ENCODE measurements at regions not wholly inside any gene's neighbourhood (a gene's known extent, or its start where the extent isn't known, plus 50 kb on each side); places are given as distances from the start of the nearest gene placed in this dataset.

DNA sequence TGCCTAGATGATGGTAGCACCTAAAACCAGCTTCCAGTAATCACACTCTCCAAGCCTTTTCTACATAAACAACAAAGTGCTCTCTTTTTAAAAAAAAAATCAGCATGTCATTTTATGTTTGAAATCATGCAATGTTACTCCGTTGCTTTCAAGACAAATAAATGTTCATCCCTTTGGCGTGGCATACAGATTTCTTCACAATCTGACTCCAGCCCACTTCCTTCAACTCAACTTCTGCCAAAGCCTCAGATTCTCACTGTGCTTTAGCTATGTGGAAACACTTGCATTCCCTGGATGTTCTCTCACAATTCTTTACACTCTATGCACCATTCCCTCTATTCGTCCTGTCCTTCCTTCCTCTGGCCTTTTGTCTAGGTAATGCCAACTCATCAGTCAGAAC lies 206.3 kb upstream of the BLID start:
- Histone ChIP-seq H3K27me3 (no peaks in the 10 kb centered on the region), H3K4me1 (peaks cover 0 to 8% (median 4%) of the 10 kb centered on the region in 4 donors), H3K4me3 (no peak overlapping the region), H3K9me3 (no peaks in the 10 kb centered on the region), H3K27ac (no peak overlapping the region), H3K36me3 (no peaks in the 10 kb centered on the region)
- peak in 1 of 2 donors; percentile 52 for DNase-seq
- WGBS, 5 donors = 45 to 63% (median 53%) methylated on average over 3 of the region's 3 CpGs
- TF ChIP-seq POLR2AphosphoS5 (IDR thresholded peaks at IDR 0.05) (peak in 1 of 3 donors; percentile 27), EP300 (IDR thresholded peaks at IDR 0.05) (no peak)
- intact Hi-C loops (cut with DNase I; ENCODE audit: low total_unique reads) = no loop called here

DNA sequence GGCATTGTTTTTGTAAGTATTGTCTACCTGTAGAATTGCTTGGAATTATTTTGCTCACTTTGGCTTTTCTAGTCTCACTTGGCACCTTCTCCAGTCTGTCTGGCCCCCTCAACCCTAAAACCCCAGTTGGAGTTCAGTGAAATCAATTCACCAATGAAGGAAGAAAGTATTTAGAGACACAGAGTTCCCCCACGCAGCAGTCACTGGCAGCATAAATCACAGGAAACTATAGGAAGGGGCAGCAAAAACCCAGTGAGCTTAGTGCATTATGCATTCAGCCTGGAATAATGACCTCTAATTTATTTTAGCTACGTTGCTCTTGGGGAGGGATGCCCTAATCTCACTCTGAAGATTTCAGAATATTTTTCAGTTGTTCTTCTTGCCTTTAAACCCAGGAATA lies 204.7 kb upstream of the BLID start:
- no peak overlapping the region for H3K4me3 ChIP-seq
- 47 to 62% (median 56%) methylated on average over 2 of the region's 2 CpGs for WGBS, 5 donors
- H3K9me3 ChIP-seq = no peaks in the 10 kb centered on the region
- peaks cover 0 to 8% (median 4%) of the 10 kb centered on the region in 4 donors for H3K4me1 ChIP-seq
- H3K36me3 ChIP-seq = no peaks in the 10 kb centered on the region
- intact Hi-C loops (cut with DNase I; ENCODE audit: low total_unique reads) = no loop called here
- H3K27me3 ChIP-seq = no peaks in the 10 kb centered on the region
- DNase-seq = no peak
- H3K27ac ChIP-seq = no peak overlapping the region
- TF ChIP-seq POLR2AphosphoS5 (IDR thresholded peaks at IDR 0.05) (no peak), EP300 (IDR thresholded peaks at IDR 0.05) (no peak), POLR2A (IDR thresholded peaks at IDR 0.05) (no peak)
- TF ChIP-seq, protein P1, sequence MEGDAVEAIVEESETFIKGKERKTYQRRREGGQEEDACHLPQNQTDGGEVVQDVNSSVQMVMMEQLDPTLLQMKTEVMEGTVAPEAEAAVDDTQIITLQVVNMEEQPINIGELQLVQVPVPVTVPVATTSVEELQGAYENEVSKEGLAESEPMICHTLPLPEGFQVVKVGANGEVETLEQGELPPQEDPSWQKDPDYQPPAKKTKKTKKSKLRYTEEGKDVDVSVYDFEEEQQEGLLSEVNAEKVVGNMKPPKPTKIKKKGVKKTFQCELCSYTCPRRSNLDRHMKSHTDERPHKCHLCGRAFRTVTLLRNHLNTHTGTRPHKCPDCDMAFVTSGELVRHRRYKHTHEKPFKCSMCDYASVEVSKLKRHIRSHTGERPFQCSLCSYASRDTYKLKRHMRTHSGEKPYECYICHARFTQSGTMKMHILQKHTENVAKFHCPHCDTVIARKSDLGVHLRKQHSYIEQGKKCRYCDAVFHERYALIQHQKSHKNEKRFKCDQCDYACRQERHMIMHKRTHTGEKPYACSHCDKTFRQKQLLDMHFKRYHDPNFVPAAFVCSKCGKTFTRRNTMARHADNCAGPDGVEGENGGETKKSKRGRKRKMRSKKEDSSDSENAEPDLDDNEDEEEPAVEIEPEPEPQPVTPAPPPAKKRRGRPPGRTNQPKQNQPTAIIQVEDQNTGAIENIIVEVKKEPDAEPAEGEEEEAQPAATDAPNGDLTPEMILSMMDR (IDR thresholded peaks at IDR 0.05) = no peak

DNA sequence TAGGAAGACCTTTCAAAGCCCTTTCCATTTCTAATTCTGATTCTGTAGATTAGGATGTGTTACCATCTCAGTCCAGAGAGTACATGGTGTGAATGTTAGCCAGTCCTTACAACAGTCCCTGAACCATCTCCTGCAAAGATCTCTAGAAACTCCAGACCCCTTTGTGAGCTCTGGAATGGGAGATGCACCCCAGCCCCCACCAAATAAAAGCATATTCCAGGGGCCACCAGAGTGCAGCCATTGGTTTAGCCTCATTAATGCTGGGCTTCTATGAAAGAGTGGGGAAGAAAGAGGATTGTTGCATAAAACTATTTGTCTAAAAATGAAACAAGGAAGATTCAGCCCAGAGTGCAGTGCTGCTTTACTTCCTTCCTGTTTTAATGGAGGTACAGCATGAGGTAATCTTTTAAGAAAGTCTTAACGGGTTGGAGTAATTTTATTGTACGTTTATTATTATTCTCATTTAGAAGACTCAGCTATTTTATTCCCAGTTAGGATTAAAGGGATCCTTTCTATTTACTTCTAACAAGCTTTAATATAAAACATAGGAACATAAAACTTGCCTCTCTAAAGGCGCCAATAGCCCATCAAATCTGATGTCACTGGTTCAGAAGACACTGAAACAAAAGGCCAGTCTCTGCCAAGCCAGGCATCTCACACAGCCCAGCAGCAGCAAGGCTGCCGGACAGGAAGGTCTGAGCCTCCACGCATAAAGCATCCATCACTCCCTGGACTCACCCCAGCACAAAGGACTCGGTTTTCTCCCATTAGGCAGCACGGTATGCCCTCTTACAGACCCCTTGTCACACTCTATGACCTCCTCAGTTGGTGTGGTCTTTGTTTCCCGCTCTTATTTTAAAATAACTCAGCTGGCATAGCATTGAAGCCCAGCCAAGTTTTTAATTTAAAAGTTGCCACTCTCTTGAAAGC lies 203.9 kb upstream of the BLID start:
- H3K27ac ChIP-seq = no peak overlapping the region
- WGBS, 5 donors = 45 to 63% (median 57%) methylated on average over 8 of the region's 8 CpGs
- intact Hi-C loops (cut with DNase I; ENCODE audit: low total_unique reads) = no loop called here

DNA sequence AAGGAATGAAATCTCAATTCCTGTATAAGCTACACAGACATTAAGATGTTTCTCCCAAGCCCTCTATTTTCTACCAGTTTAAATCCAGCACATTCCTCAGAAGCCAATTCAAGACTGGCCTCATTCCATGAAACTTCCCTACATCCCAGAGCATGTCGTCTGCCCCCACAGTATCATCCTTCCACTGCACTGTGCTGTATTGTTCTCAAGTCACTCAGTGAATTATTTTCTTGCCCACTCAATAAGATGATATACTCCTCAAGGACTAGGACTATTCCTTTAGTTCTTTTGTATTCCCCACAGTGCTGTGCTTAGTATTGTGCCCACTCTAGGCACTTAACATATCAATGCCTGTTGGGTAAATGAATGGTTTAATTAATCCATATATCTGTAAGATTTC lies 203.1 kb upstream of the BLID start:
- Histone ChIP-seq H3K27me3 (no peaks in the 10 kb centered on the region), H3K36me3 (no peaks in the 10 kb centered on the region), H3K4me1 (peaks cover 0 to 8% (median 4%) of the 10 kb centered on the region in 4 donors), H3K27ac (no peak overlapping the region), H3K4me3 (no peak overlapping the region), H3K9me3 (no peaks in the 10 kb centered on the region)
- intact Hi-C loops (cut with DNase I; ENCODE audit: low total_unique reads) = no loop called here
- TF ChIP-seq POLR2A (IDR thresholded peaks at IDR 0.05) = no peak
- TF ChIP-seq, protein P1 (IDR thresholded peaks at IDR 0.05) = no peak
- no peak for TF ChIP-seq POLR2AphosphoS5 (IDR thresholded peaks at IDR 0.05)
- TF ChIP-seq EP300 (IDR thresholded peaks at IDR 0.05) = no peak
- WGBS, 5 donors = 29 to 70% (median 46%) methylated on average over 1 of the region's 1 CpG
- DNase-seq = no peak

More for the DNA sequence above, 203.9 kb upstream of the BLID start:
- Histone ChIP-seq H3K4me1 (peaks cover 0 to 8% (median 4%) of the 10 kb centered on the region in 4 donors), H3K4me3 (no peak overlapping the region), H3K9me3 (no peaks in the 10 kb centered on the region), H3K27me3 (no peaks in the 10 kb centered on the region), H3K36me3 (no peaks in the 10 kb centered on the region)
- TF ChIP-seq, protein P1 (IDR thresholded peaks at IDR 0.05) = no peak
- no peak for TF ChIP-seq POLR2AphosphoS5 (IDR thresholded peaks at IDR 0.05)
- TF ChIP-seq EP300 (IDR thresholded peaks at IDR 0.05) = no peak
- no peak for TF ChIP-seq POLR2A (IDR thresholded peaks at IDR 0.05)
- peak in 1 of 2 donors; percentile 44 for DNase-seq

DNA sequence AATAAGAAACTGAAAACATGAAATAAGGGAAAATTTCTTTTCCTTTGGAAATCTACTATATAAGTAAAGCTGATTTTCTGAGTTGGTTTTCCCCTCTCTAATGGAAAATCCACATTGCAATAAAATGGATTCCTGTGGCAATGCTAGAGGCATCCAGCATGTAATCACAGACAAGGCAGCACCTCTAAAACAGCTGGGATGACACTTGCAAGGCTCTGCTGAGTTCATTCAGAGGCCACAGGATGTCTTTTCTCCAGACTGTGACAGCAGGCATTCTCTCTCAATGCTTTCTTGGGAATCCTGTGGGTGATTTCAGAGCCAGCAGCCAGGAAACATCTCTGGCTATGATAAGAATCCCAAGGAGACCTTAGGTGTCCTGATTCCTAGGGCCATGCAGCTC lies 201.3 kb upstream of the BLID start:
- no peaks in the 10 kb centered on the region for H3K36me3 ChIP-seq
- intact Hi-C loops (cut with DNase I; ENCODE audit: low total_unique reads) = no loop called here
- TF ChIP-seq, protein P1 (IDR thresholded peaks at IDR 0.05) = no peak
- peak in 1 of 3 donors; percentile 19 for TF ChIP-seq POLR2AphosphoS5 (IDR thresholded peaks at IDR 0.05)
- peaks cover 0 to 8% (median 4%) of the 10 kb centered on the region in 4 donors for H3K4me1 ChIP-seq
- no peaks in the 10 kb centered on the region for H3K27me3 ChIP-seq
- no peak overlapping the region for H3K4me3 ChIP-seq
- H3K9me3 ChIP-seq = no peaks in the 10 kb centered on the region
- no peak overlapping the region for H3K27ac ChIP-seq
- DNase-seq = peak in 1 of 2 donors; percentile 80

All from stomach (tissue), 8 donors.